ENCODE measurements at regions not wholly inside any gene's neighbourhood (a gene's known extent, or its start where the extent isn't known, plus 50 kb on each side); places are given as distances from the start of the nearest gene placed in this dataset.
A peak's percentile ranks its signal among the peaks of the same experiment; 100 is the strongest.

GRCh38 chr10:62550173-62550572, 176.0 kb downstream of the ZNF365 start:
- Histone ChIP-seq H3K36me3 (no peaks in the 10 kb centered on the region), H3K27ac (no peak overlapping the region), H3K4me3 (no peak overlapping the region), H3K27me3 (replicated peaks in 1 of 7) (no peaks in the 10 kb centered on the region), H3K4me1 (peaks cover 0 to 22% (median 3%) of the 10 kb centered on the region in 6 donors), H3K9me3 (no peaks in the 10 kb centered on the region)
- TF ChIP-seq CTCF (IDR thresholded peaks at IDR 0.05 in 8 of 11, conservative IDR thresholded peaks at IDR 0.05 in 3 of 11) (no peak), POLR2AphosphoS5 (IDR thresholded peaks at IDR 0.05) (no peak), POLR2A (IDR thresholded peaks at IDR 0.05) (no peak)
- no peak for DNase-seq
- intact Hi-C loops (cut with DNase I; ENCODE audit: low total_unique reads): no loop called here
- WGBS, 5 donors: 82 to 86% (median 84%) methylated on average over 1 of the region's 1 CpG

GRCh38 chr10:62554632-62555199, 180.5 kb downstream of the ZNF365 start:
- intact Hi-C loops (cut with DNase I; ENCODE audit: low total_unique reads): no loop called here

GRCh38 chr10:62559481-62560200, 185.5 kb downstream of the ZNF365 start:
- DNase-seq: no peak
- H3K4me1 ChIP-seq: peaks cover 0 to 11% (median 0%) of the 10 kb centered on the region in 6 donors
- H3K27ac ChIP-seq: no peak overlapping the region
- 87 to 96% (median 90%) methylated on average over 5 of the region's 5 CpGs for WGBS, 5 donors
- H3K27me3 ChIP-seq (replicated peaks in 1 of 7): no peaks in the 10 kb centered on the region
- H3K4me3 ChIP-seq: no peak overlapping the region
- H3K9me3 ChIP-seq: no peaks in the 10 kb centered on the region
- TF ChIP-seq CTCF (IDR thresholded peaks at IDR 0.05 in 8 of 11, conservative IDR thresholded peaks at IDR 0.05 in 3 of 11): no peak
- TF ChIP-seq POLR2AphosphoS5 (IDR thresholded peaks at IDR 0.05): no peak
- no peak for TF ChIP-seq POLR2A (IDR thresholded peaks at IDR 0.05)
- intact Hi-C loops (cut with DNase I; ENCODE audit: low total_unique reads): no loop called here
- no peaks in the 10 kb centered on the region for H3K36me3 ChIP-seq

More at GRCh38 chr10:62554632-62555199, 180.5 kb downstream of the ZNF365 start:
- 52 to 74% (median 70%) methylated on average over 7 of the region's 7 CpGs for WGBS, 5 donors
- TF ChIP-seq POLR2AphosphoS5 (IDR thresholded peaks at IDR 0.05) (no peak), CTCF (IDR thresholded peaks at IDR 0.05 in 8 of 11, conservative IDR thresholded peaks at IDR 0.05 in 3 of 11) (peak in 10 of 11 experiments; percentile 9 to 59 (median 46))
- Histone ChIP-seq H3K9me3 (no peaks in the 10 kb centered on the region), H3K4me1 (peaks cover 0 to 4% (median 0%) of the 10 kb centered on the region in 6 donors), H3K36me3 (no peaks in the 10 kb centered on the region), H3K27ac (no peak overlapping the region), H3K27me3 (replicated peaks in 1 of 7) (no peaks in the 10 kb centered on the region), H3K4me3 (no peak overlapping the region)
- no peak for DNase-seq

GRCh38 chr10:62560201-62560819, 186.1 kb downstream of the ZNF365 start:
- H3K4me3 ChIP-seq: no peak overlapping the region
- no peak for TF ChIP-seq POLR2A (IDR thresholded peaks at IDR 0.05)
- TF ChIP-seq CTCF (IDR thresholded peaks at IDR 0.05 in 8 of 11, conservative IDR thresholded peaks at IDR 0.05 in 3 of 11): no peak
- TF ChIP-seq POLR2AphosphoS5 (IDR thresholded peaks at IDR 0.05): peak in 1 of 3 donors; percentile 12
- H3K4me1 ChIP-seq: peaks cover 0 to 7% (median 0%) of the 10 kb centered on the region in 6 donors
- no peaks in the 10 kb centered on the region for H3K9me3 ChIP-seq
- 52 to 64% (median 57%) methylated on average over 4 of the region's 4 CpGs for WGBS, 5 donors
- H3K27me3 ChIP-seq (replicated peaks in 1 of 7): no peaks in the 10 kb centered on the region
- no peaks in the 10 kb centered on the region for H3K36me3 ChIP-seq
- intact Hi-C loops (cut with DNase I; ENCODE audit: low total_unique reads): no loop called here
- no peak overlapping the region for H3K27ac ChIP-seq
- DNase-seq: no peak

Measured in spleen (tissue), 11 donors.